B cell (primary cell): ENCODE measurements at regions not wholly inside any gene's neighbourhood (a gene's known extent, or its start where the extent isn't known, plus 50 kb on each side); places are given as distances from the start of the nearest gene placed in this dataset. TPM values are rescaled to one million over a fixed set of nuclear protein-coding genes. Genes with fewer than 3 reads are reported as not detected.

ENCODE experiments used
- ATAC-seq: fragments of 200-7000 bp; cut with Tn5 transposase; one replicate; pipeline ENCODE4 v1.10.0; 2021; ENCODE audit warnings: low read depth, mild to moderate bottlenecking, moderate number of reproducible peaks, moderate library complexity
- CTCF ChIA-PET: fragments of 350-600 bp; sonication (Branson Sonifier 250); formaldehyde crosslinking; loops from one replicate; lab custom pipeline; 2021; ENCODE audit warnings: antibody characterized with exemption, inconsistent platforms; lab: Charles Lee
- POLR2A ChIA-PET: fragments of 350-600 bp; sonication (Branson Sonifier 250); formaldehyde crosslinking; loops from one replicate; lab custom pipeline; 2021; ENCODE audit warnings: antibody characterized with exemption; lab: Charles Lee
- DNase-seq: peaks from one replicate; pipeline ENCODE4 v3.0.0; 2013
- H2AFZ ChIP-seq: 2 replicates; pipeline ENCODE4 v1.6.1; 2012; ENCODE audit warnings: mild to moderate bottlenecking, low read depth, low read length; ENCODE audit not compliant: insufficient read depth, poor library complexity, severe bottlenecking
- H3K27ac ChIP-seq, 2 donors: 1 replicate in 1 of 2; 2 replicates in 1 of 2; pipeline ENCODE4 v1.5.1; 2012 to 2013; ENCODE audit warnings: low read length in 2 of 2, mild to moderate bottlenecking in 2 of 2, moderate library complexity in 1 of 2
- H3K27me3 ChIP-seq, 4 experiments: fragments of 200-600 bp in 1 of 4; sonication (generic) in 1 of 4; replicated peaks in 1 of 4; 1 replicate in 2 of 4; 2 replicates in 2 of 4; pipeline versions ENCODE4 v1.6.1 to v1.7.0; 2013 to 2016; ENCODE audit warnings: low read length in 3 of 4, mild to moderate bottlenecking in 2 of 4, mixed read lengths in 1 of 4, moderate library complexity in 1 of 4; ENCODE audit not compliant: insufficient read depth in 4 of 4, control insufficient read depth in 3 of 4; ENCODE audit errors: control extremely low read depth in 1 of 4
- H3K36me3 ChIP-seq, 2 experiments: replicated peaks in 1 of 2; 1 replicate in 1 of 2; 2 replicates in 1 of 2; pipeline versions ENCODE4 v1.6.1 to v1.7.1; 2013; ENCODE audit warnings: low read length in 1 of 2; ENCODE audit not compliant: insufficient read depth in 2 of 2, control insufficient read depth in 1 of 2; ENCODE audit errors: control extremely low read depth in 1 of 2, extremely low read depth in 1 of 2
- H3K4me1 ChIP-seq, 2 donors: fragments of 200-600 bp in 1 of 2; sonication (generic) in 1 of 2; 1 replicate in 1 of 2; 2 replicates in 1 of 2; pipeline versions ENCODE4 v1.5.1 to v1.6.1; 2013 to 2017; ENCODE audit warnings: low read length in 2 of 2; ENCODE audit not compliant: control insufficient read depth in 2 of 2, insufficient read depth in 2 of 2
- H3K4me2 ChIP-seq: replicated peaks from 2 replicates; pipeline ENCODE3; 2012; ENCODE audit warnings: mild to moderate bottlenecking, low read depth, low read length; ENCODE audit not compliant: poor library complexity, severe bottlenecking
- H3K4me3 ChIP-seq, 5 experiments: fragments of 200-600 bp in 1 of 5; sonication (generic) in 1 of 5; 1 replicate in 3 of 5; 2 replicates in 2 of 5; pipeline versions ENCODE4 v1.5.1 to v1.7.0; 2011 to 2016; ENCODE audit warnings: low read length in 4 of 5, mild to moderate bottlenecking in 4 of 5, low read depth in 2 of 5, control low read depth in 1 of 5, moderate library complexity in 1 of 5; ENCODE audit not compliant: insufficient read depth in 1 of 5; ENCODE audit errors: control extremely low read depth in 1 of 5, extremely low read depth in 1 of 5
- H3K79me2 ChIP-seq: fragments of 200-600 bp; sonication (generic); one replicate; pipeline ENCODE4 v1.6.0; 2016; ENCODE audit warnings: low read length; ENCODE audit not compliant: control insufficient read depth, insufficient read depth
- H3K9ac ChIP-seq: fragments of 200-600 bp; sonication (generic); 2 replicates; pipeline ENCODE4 v1.6.1; 2017; ENCODE audit warnings: mild to moderate bottlenecking, low read length, moderate library complexity
- H3K9me3 ChIP-seq, 3 donors: one replicate each; pipeline versions ENCODE4 v1.6.1 to v1.7.1; 2013; ENCODE audit warnings: low read length in 2 of 3; ENCODE audit not compliant: control insufficient read depth in 2 of 3, insufficient read depth in 1 of 3; ENCODE audit errors: control extremely low read depth in 1 of 3
- H4K20me1 ChIP-seq: 2 replicates; pipeline ENCODE4 v1.6.0; 2012; ENCODE audit warnings: mild to moderate bottlenecking, low read length; ENCODE audit not compliant: insufficient read depth, control insufficient read depth, poor library complexity, severe bottlenecking
- H3K27ac Mint-ChIP-seq: one replicate; pipeline ENCODE4 v1.8.0; 2021; ENCODE audit warnings: mixed read lengths
- H3K27me3 Mint-ChIP-seq: one replicate; pipeline ENCODE4 v1.8.0; 2021; ENCODE audit warnings: mixed read lengths
- H3K4me1 Mint-ChIP-seq: one replicate; pipeline ENCODE4 v1.8.0; 2021; ENCODE audit warnings: mixed read lengths
- H3K4me3 Mint-ChIP-seq: one replicate; pipeline ENCODE4 v1.8.0; 2021; ENCODE audit warnings: mixed read lengths
- H3K9me3 Mint-ChIP-seq: one replicate; pipeline ENCODE4 v1.8.0; 2022; ENCODE audit warnings: mixed read lengths; ENCODE audit not compliant: insufficient read depth
- CTCF ChIP-seq: fragments of 200-600 bp; IDR thresholded peaks from one replicate; pipeline ENCODE4 v1.8.0; 2022; ENCODE audit warnings: antibody characterized with exemption, mild to moderate bottlenecking
- EZH2 ChIP-seq: IDR thresholded peaks from 2 replicates; pipeline ENCODE4 v1.6.1; 2012; ENCODE audit warnings: borderline replicate concordance, low read depth, mild to moderate bottlenecking, moderate library complexity, low read length; ENCODE audit not compliant: insufficient read depth, poor library complexity, severe bottlenecking
- WGBS: methylation state at CpG from one replicate; pipeline ENCODE4 v1.1.5; 2013; ENCODE audit warnings: missing lambda C conversion rate; ENCODE audit not compliant: insufficient coverage; 5-methylcytosine and 5-hydroxymethylcytosine counted together
- intact Hi-C: fragments of 100-400 bp; cut with micrococcal nuclease; formaldehyde crosslinking; loops from one replicate; pipeline ENCODE4 v1.10.0; 2022
- small RNA-seq: library from RNA; depleted of rRNA; stranded (forward); fragments of <200 nt; gene quantifications from one replicate; pipeline ENCODE3, GENCODE V24; 2012; ENCODE audit warnings: low replicate concordance, low read depth; ENCODE audit not compliant: insufficient read length

GRCh38 chr20:51856432-51856831, 54.1 kb upstream of the SALL4 start:
- no peak for DNase-seq
- H3K27ac ChIP-seq: no peak overlapping the region
- H3K9me3 Mint-ChIP-seq: no peaks in the 10 kb centered on the region
- TF ChIP-seq CTCF (no peak), EZH2 (no peak)
- no peak overlapping the region for H3K4me2 ChIP-seq
- no peak overlapping the region for H2AFZ ChIP-seq
- no peak for ATAC-seq
- POLR2A ChIA-PET: no interaction called here
- no peaks in the 10 kb centered on the region for H3K36me3 ChIP-seq
- intact Hi-C loops: no loop called here
- CTCF ChIA-PET: no interaction called here
- WGBS: 100% methylated on average over 1 of the region's 3 CpGs
- H3K27me3 ChIP-seq: no peaks in the 10 kb centered on the region
- peaks cover 16% of the 10 kb centered on the region for H3K27me3 Mint-ChIP-seq
- H3K4me1 Mint-ChIP-seq: no peaks in the 10 kb centered on the region
- H3K4me3 ChIP-seq: no peak overlapping the region
- no peaks in the 10 kb centered on the region for H3K4me1 ChIP-seq
- H3K27ac Mint-ChIP-seq: no peak overlapping the region
- H3K4me3 Mint-ChIP-seq: no peak overlapping the region
- H4K20me1 ChIP-seq: no peaks in the 10 kb centered on the region
- no peaks in the 10 kb centered on the region for H3K9me3 ChIP-seq
- no peak overlapping the region for H3K9ac ChIP-seq
- no peaks in the 10 kb centered on the region for H3K79me2 ChIP-seq

- Histone ChIP-seq H4K20me1 (no peaks in the 10 kb centered on the region), H3K4me1 (no peaks in the 10 kb centered on the region), H3K9me3 (no peaks in the 10 kb centered on the region), H3K4me2 (no peak overlapping the region), H3K4me3 (no peak overlapping the region), H3K27me3 (no peaks in the 10 kb centered on the region), H3K27ac (no peak overlapping the region), H3K79me2 (no peaks in the 10 kb centered on the region), H3K36me3 (no peaks in the 10 kb centered on the region), H2AFZ (no peak overlapping the region), H3K9ac (no peak overlapping the region)
- TF ChIP-seq EZH2 (no peak), CTCF (no peak)
- ATAC-seq (no peak), DNase-seq (no peak)
- intact Hi-C loops: no loop called here
- H3K9me3 Mint-ChIP-seq: no peaks in the 10 kb centered on the region
- H3K27me3 Mint-ChIP-seq: peaks cover 11% of the 10 kb centered on the region
- no CpG with 5 or more reads among the region's 6 CpGs for WGBS
- no peak overlapping the region for H3K4me3 Mint-ChIP-seq
- no peaks in the 10 kb centered on the region for H3K4me1 Mint-ChIP-seq
- CTCF ChIA-PET: no interaction called here
- POLR2A ChIA-PET: no interaction called here
- H3K27ac Mint-ChIP-seq: no peak overlapping the region
Measured at GRCh38 chr20:51854921-51855320, 52.6 kb upstream of the SALL4 start.

Small RNAs in the stretch of these regions (small RNA-seq; reads per million reads assigned to genes)
- gene RNU6-347P (not detected), gene RNU7-6P (not detected)
